GM19023 (cell line): ENCODE measurements at regions not wholly inside any gene's neighbourhood (a gene's known extent, or its start where the extent isn't known, plus 50 kb on each side); places are given as distances from the start of the nearest gene placed in this dataset.
"Not testable (repeated sequence)": the region's sequence is repeated elsewhere in the genome, so short reads cannot be mapped to it uniquely, and the experiment has no call there.

Experiments used
- ATAC-seq: cut with Tn5 transposase; IDR thresholded peaks from one replicate; pipeline ENCODE4 v1.9.1; 2021; ENCODE audit warnings: mild to moderate bottlenecking, moderate library complexity; ENCODE audit not compliant: unreplicated experiment

DNA sequence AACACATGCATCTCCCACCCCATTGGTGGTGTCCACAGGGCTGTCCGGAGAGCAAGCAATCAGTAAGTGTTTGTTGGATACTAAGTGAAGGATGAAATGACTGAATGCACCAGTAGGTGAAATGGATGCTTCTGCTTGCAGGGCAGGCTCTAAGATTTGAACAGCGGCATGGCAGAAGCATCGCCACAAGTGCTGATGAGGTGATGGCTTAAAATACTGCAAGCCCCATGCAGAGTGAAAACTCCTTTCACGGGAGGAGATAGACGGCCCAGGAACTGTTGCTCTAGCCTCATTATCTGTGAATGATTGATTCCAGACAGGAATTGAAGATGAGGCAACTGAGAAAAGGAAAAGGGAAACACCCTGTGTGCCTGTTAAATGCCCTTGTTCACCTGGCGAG is 158.9 kb downstream of the LY86 start:
- no peak for ATAC-seq

DNA sequence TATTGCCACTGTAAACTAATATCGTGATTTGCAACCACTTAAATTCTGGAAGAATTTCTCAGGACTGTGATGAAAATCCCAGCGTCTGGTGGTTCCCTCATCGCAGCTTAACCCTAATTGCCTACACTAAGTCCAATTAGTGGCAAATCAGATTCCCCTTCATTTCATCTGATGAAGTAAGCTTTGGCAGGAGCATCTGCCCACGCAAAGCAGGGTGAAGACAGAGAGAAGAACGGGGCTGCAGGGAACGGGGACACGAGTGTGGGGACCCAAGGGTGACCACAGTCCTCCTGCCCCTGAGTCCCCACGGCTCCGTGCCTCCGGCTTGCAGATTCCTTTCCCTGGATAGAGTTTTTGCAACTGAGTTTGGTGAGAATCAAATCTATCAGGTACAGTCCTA is 159.5 kb downstream of the LY86 start:
- no peak for ATAC-seq

DNA sequence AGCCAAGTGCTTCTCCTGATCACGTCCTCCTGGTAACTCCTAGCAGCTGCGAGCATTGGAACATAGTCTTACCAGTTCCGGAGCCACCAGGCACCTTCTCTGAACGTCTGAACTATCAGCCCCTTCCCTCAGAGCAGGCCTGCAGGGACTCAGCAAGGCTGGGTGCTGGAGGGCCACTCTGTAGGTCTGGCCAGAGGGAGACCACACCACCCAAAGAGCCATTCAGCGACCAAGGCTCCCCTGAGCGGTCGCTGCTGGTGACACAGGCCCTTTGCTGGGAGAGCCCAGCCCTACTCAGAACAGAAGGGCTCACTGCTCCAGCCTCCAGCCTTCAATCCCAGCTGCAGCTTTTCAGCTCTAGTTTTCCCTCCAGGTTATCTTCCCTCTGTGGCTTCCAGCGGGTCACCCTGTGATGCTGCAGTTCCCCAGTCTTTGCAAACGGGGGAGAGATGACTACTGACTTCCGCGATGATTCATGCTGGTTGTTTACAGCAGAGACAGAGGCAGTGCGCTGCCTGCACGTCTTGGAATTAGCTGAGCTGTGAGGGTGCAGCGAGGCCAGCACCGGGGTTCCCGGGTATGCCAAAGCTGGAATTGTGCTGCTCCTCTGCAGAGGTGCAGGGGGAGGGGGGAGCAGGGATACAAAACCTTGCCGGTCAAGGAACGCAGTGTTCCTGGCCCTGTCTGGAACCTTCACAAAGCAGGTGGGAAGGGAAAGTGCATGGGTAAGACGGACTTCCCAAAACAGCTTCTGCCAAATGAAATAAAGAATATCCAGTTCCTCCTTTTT is 161.4 kb downstream of the LY86 start:
- ATAC-seq: no peak

- ATAC-seq: no peak
These were observed 162.2 kb downstream of the LY86 start for GRCh38 chr6:6750594-6751265.

DNA sequence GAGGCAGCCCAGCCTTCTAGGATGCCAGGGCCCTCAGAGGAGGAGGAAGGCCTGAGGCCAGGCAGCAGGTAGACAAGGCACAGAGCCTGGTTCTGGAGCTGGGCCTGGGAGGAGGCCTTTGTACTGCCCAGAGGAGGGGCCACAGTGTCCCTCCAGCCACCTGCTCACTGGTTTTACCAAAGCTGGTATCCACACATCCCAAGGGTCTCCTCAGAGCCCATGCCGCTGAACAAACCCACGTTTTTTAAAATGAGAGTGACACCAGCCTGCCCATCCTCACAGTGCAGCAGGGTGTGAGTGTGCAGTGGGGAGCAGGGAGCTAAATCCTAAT is 162.7 kb downstream of the LY86 start:
- ATAC-seq: no peak

- no peak for ATAC-seq
These were observed 163.1 kb downstream of the LY86 start for GRCh38 chr6:6751619-6752023.

DNA sequence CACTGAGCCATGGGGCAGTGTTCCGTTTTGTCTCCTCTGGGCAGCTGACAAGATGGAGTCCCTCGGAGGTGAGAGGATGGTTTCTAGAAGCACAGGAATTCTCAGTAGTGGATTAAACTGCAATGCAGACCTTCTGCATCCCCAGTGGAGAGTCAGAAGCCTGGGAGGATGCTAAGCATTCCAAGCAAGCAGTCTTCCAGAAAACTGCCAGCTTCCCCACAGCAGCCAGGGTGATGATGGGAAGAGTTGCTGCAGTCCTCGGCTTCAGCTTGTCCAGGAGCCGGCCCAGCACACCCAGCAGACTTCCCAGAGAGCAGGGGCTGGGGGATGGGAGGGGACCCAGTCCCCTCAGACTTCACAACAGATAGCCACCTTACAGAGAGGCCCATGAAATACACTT is 163.6 kb downstream of the LY86 start:
- ATAC-seq: no peak

GRCh38 chr6:6753301-6753700 is 164.8 kb downstream of the LY86 start:
- no peak for ATAC-seq

GRCh38 chr6:6756526-6756925 is 168.0 kb downstream of the LY86 start:
- no peak for ATAC-seq

GRCh38 chr6:6758546-6758914 is 170.0 kb downstream of the LY86 start:
- ATAC-seq: no peak

- peak; percentile 74 for ATAC-seq
These were observed 170.6 kb downstream of the LY86 start for GRCh38 chr6:6758915-6759654.

DNA sequence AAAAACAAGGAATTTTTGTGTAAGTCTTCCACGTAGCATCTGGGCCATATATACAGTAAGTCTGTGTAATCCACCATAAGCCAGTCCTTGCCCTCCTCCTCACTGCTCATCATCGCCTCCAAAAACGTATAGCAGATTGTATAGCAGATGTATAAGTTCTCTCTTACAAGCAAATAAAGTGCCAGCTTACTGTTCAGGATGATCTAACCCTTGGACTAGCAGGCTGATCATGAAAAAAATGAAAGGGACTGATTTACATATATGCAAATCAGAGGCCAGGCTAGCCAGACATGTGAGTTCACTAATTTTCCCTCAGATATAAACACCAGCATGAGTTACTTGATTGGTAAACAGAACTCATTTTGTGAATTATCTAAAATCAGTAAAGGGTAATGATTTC is 171.5 kb downstream of the LY86 start:
- no peak for ATAC-seq

DNA sequence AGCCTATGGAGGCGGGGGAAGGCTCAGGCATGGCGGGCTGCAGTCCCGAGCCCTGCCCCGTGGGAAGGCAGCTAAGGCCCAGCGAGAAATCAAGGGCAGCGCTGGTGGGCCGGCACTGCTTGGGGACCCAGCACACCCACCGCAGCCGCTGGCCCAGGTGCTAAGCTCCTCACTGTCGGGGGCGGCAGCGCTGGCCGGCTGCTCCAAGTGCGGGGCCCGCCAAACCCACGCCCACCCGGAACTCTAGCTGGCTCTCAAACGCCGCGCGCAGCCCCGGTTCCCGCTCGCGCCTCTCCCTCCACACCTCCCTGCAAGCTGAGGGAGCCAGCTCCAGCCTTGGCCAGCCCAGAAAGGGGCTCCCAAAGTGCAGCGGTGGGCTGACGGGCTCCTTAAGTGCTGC is 174.0 kb downstream of the LY86 start:
- not testable (repeated sequence) for ATAC-seq

- ATAC-seq: no peak
These were observed 176.4 kb downstream of the LY86 start for GRCh38 chr6:6764764-6765434.

DNA sequence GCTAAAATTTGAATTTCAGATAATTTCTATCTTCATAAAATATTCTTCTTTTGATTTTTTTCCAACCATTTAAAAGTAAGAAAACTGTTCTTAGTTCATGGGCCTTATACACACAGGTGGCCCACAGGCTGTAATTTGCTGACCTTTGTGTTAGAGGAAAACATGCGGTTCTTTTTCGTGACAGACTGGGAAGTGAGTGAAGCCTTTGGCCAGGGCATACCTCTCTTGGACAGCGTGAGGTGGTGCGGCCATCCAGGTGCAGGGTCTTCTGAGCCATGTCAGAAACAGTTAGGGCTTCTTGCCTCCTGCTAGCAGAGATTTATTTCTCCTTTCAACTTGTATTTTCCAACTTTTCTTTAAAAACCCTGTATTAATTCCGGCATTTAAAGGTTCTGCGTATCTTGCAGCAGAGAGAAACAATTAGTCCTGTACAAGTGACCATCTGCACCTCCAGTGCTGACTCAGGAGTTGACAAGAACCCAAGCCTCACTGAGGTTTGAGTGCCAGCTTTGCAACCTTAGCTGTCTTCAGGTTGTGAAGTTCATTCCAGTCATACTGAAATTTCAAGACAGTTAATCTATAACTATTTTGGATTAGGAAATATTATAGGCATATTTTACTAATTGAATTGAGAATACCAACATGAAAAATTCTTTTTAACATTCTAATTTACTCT is 177.8 kb downstream of the LY86 start:
- no peak for ATAC-seq

GRCh38 chr6:6769466-6769865 is 180.9 kb downstream of the LY86 start:
- ATAC-seq: no peak

DNA sequence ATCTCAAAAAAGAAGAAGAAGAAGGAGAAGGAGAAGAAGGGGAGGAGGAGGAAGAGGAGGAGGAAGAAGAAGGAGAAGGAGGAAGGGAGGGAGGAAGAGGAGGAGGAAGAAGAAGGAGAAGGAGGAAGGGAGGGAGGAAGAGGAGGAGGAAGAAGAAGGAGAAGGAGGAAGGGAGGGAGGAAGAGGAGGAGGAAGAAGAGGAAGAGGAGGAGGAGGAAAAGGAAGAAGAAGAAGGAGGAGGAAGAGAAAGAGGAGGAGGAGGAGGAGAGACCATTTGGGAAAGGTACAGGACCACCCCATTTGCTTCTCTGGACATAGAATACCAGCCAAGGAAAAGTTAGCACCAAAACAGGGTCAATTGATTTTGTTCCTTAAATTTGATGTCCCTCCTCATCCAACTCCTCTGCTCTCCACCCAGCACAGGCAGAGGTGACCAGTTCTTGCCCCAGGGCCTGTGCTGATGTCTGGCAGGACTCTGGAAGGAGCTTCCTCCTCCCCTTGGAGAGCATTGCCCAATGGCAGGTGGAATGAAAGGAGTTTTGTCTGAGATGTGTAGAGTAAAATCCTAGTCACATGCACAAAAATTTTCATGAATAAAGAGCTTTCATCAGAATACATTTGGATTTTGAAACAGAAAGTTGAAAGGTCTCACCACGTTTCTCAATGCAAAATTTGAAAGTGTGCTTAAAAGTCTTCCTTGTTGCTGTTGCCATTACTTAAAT is 182.9 kb downstream of the LY86 start:
- ATAC-seq: no peak

DNA sequence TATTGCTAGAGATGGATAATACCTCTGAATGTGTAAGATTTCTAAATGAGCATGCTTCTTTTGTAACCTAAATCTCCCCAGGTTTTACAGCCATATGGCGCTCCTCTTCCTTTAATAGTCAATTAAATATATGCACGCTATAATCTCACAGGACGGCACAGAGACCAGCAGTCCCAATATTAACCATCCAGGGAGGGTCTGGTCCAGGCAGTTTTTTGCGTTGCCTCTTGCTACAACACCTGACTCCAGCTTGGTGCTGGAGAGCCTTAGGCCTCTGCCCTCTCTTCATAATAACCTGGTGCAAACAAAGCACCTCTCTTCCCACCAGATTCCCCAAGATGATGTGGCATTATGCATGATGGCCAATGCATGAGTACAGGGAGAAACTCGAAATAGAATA is 183.4 kb downstream of the LY86 start:
- no peak for ATAC-seq

- ATAC-seq: no peak
These were observed 184.2 kb downstream of the LY86 start for GRCh38 chr6:6772751-6773150.

DNA sequence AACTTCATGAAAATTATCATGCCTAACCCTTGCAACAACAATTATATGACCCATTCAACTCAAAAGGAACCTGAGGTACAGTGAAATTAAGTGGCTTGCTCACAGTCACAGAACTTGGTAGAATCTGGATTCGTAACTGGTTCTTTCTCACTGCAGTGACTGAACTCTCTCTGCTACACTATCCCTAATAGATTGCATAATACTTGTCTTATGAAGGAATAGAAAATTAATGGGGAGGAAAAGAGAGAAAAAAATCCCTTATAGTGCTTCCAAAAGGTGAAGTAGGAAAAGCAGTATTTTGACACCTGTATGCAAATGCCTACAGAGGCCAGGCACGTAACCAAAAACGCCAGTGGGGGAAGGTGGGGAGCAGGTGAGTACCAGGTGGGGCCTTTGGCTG is 186.6 kb downstream of the LY86 start:
- ATAC-seq: no peak
